Panc1 (cell line): ENCODE measurements at regions not wholly inside any gene's neighbourhood (a gene's known extent, or its start where the extent isn't known, plus 50 kb on each side); places are given as distances from the start of the nearest gene placed in this dataset.

ENCODE experiments used
- ATAC-seq: fragments of 200-7000 bp; cut with Tn5 transposase; 2 replicates; pipeline ENCODE4 v1.9.1; 2020; ENCODE audit warnings: mild to moderate bottlenecking, moderate library complexity
- BruUV-seq: library from RNA; stranded (reverse); fragments of 400-500 nt; replicated peaks from 2 replicates; lab custom pipeline; 2021; lab: Mats Ljungman, UMichigan
- CTCF ChIA-PET: fragments of 300-600 bp; sonication (Branson Sonifier 250); formaldehyde crosslinking; loops from one replicate; lab custom pipeline; 2022; ENCODE audit warnings: antibody characterized with exemption; lab: Charles Lee
- POLR2A ChIA-PET: fragments of 300-600 bp; sonication (Branson Sonifier 250); formaldehyde crosslinking; loops from one replicate; lab custom pipeline; 2022; ENCODE audit warnings: antibody characterized with exemption; lab: Charles Lee
- DNase-seq: peaks from one replicate; pipeline ENCODE4 v3.0.0-alpha.2; 2010; ENCODE audit warnings: low read depth, low spot score
- H3K27ac ChIP-seq: 2 replicates; pipeline ENCODE4 v1.5.1; 2011; ENCODE audit warnings: mild to moderate bottlenecking, low read length, inconsistent platforms
- H3K27me3 ChIP-seq: fragments of 200-500 bp; sonication (Bioruptor generic); 2 replicates; pipeline ENCODE4 v1.6.0; 2014; ENCODE audit warnings: low read length, inconsistent platforms; ENCODE audit not compliant: control insufficient read depth, insufficient read depth
- H3K36me3 ChIP-seq: fragments of 200-500 bp; sonication (Bioruptor generic); 2 replicates; pipeline ENCODE4 v1.5.1; 2014; ENCODE audit warnings: inconsistent platforms, mild to moderate bottlenecking, low read length, moderate library complexity; ENCODE audit not compliant: control insufficient read depth, insufficient read depth
- H3K4me1 ChIP-seq: 2 replicates; pipeline ENCODE4 v1.5.1; 2011; ENCODE audit warnings: inconsistent platforms, mild to moderate bottlenecking, low read length, moderate library complexity; ENCODE audit not compliant: control insufficient read depth, insufficient read depth
- H3K4me3 ChIP-seq, 2 experiments: 2 replicates each; pipeline ENCODE4 v1.5.1; 2011 to 2012; ENCODE audit warnings: low read depth in 2 of 2, low read length in 2 of 2, mild to moderate bottlenecking in 2 of 2, inconsistent platforms in 1 of 2, moderate library complexity in 1 of 2
- H3K9me3 ChIP-seq: fragments of 200-500 bp; sonication (Bioruptor generic); 2 replicates; pipeline ENCODE4 v1.5.1; 2014; ENCODE audit warnings: low read depth, mild to moderate bottlenecking, inconsistent platforms, low read length, moderate library complexity; ENCODE audit not compliant: control insufficient read depth, insufficient read depth
- CTCF ChIP-seq: fragments of 450-650 bp; IDR thresholded peaks from 2 replicates; pipeline ENCODE4 v1.5.1; 2017; ENCODE audit warnings: mild to moderate bottlenecking
- POLR2AphosphoS5 ChIP-seq: IDR thresholded peaks from 2 replicates; pipeline ENCODE4 v1.6.1; 2012; ENCODE audit warnings: mild to moderate bottlenecking, low read depth, low read length, moderate library complexity
- SIN3A ChIP-seq: IDR thresholded peaks from 2 replicates; pipeline ENCODE4 v1.6.1; 2012; ENCODE audit warnings: low read depth, mild to moderate bottlenecking, low read length, moderate library complexity, borderline replicate concordance; ENCODE audit not compliant: insufficient read depth
- TCF7L2 ChIP-seq: IDR thresholded peaks from 2 replicates; pipeline ENCODE4 v1.6.1; 2011; ENCODE audit warnings: mild to moderate bottlenecking, low read depth, low read length, inconsistent platforms
- in situ Hi-C: cut with HindIII; loops from 2 replicates; pipeline ENCODE4 v1.10.0; 2016; ENCODE audit warnings: low sequenced_read_pairs, low pct_unique_long_range_greater_than_20kb
- intact Hi-C: fragments of 100-400 bp; cut with micrococcal nuclease; formaldehyde crosslinking; loops from one replicate; pipeline ENCODE4 v1.10.0; 2022; ENCODE audit not compliant: unreplicated experiment
- TF ChIP-seq, protein P1 (sequence below), 2 experiments: IDR thresholded peaks; 2 replicates each; pipeline ENCODE4 v1.6.1; 2011 to 2012; ENCODE audit warnings: low read depth in 2 of 2, control low read depth in 1 of 2, low read length in 1 of 2, mild to moderate bottlenecking in 1 of 2, moderate library complexity in 1 of 2; ENCODE audit not compliant: insufficient read depth in 1 of 2

- ChIA-PET POLR2A (no interaction called here), CTCF (no interaction called here)
- Histone ChIP-seq H3K4me1 (no peaks in the 10 kb centered on the region), H3K9me3 (no peaks in the 10 kb centered on the region), H3K27ac (no peak overlapping the region), H3K27me3 (no peaks in the 10 kb centered on the region), H3K4me3 (no peak overlapping the region), H3K36me3 (no peaks in the 10 kb centered on the region)
- in situ Hi-C loops (no loop called here), intact Hi-C loops (no loop called here)
- TF ChIP-seq TCF7L2 (no peak), SIN3A (no peak), POLR2AphosphoS5 (no peak), CTCF (no peak)
- TF ChIP-seq, protein P1, sequence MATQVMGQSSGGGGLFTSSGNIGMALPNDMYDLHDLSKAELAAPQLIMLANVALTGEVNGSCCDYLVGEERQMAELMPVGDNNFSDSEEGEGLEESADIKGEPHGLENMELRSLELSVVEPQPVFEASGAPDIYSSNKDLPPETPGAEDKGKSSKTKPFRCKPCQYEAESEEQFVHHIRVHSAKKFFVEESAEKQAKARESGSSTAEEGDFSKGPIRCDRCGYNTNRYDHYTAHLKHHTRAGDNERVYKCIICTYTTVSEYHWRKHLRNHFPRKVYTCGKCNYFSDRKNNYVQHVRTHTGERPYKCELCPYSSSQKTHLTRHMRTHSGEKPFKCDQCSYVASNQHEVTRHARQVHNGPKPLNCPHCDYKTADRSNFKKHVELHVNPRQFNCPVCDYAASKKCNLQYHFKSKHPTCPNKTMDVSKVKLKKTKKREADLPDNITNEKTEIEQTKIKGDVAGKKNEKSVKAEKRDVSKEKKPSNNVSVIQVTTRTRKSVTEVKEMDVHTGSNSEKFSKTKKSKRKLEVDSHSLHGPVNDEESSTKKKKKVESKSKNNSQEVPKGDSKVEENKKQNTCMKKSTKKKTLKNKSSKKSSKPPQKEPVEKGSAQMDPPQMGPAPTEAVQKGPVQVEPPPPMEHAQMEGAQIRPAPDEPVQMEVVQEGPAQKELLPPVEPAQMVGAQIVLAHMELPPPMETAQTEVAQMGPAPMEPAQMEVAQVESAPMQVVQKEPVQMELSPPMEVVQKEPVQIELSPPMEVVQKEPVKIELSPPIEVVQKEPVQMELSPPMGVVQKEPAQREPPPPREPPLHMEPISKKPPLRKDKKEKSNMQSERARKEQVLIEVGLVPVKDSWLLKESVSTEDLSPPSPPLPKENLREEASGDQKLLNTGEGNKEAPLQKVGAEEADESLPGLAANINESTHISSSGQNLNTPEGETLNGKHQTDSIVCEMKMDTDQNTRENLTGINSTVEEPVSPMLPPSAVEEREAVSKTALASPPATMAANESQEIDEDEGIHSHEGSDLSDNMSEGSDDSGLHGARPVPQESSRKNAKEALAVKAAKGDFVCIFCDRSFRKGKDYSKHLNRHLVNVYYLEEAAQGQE (IDR thresholded peaks at IDR 0.05; ENCODE audit: insufficient read depth in 1 of 2, low read depth in 2 of 2, low read length in 1 of 2), result no peak
- no TSS peak for BruUV-seq
- no peak for ATAC-seq
- DNase-seq, result no peak
Measured at GRCh38 chr4:104549736-104550135, 55.0 kb upstream of the CXXC4 start.

GRCh38 chr4:104559502-104559901, 64.8 kb upstream of the CXXC4 start:
- CTCF ChIA-PET, result no interaction called here
- POLR2A ChIA-PET, result no interaction called here
- Histone ChIP-seq H3K27me3 (no peaks in the 10 kb centered on the region), H3K27ac (no peak overlapping the region), H3K36me3 (no peaks in the 10 kb centered on the region), H3K9me3 (no peaks in the 10 kb centered on the region), H3K4me1 (no peaks in the 10 kb centered on the region), H3K4me3 (no peak overlapping the region)
- TF ChIP-seq CTCF (no peak), SIN3A (no peak), POLR2AphosphoS5 (no peak), TCF7L2 (no peak)
- ATAC-seq, result no peak
- in situ Hi-C loops, result no loop called here
- no peak for DNase-seq
- BruUV-seq, result no TSS peak
- intact Hi-C loops, result no loop called here

- POLR2A ChIA-PET, result no interaction called here
- Histone ChIP-seq H3K9me3 (no peaks in the 10 kb centered on the region), H3K4me1 (no peaks in the 10 kb centered on the region), H3K27me3 (no peaks in the 10 kb centered on the region), H3K27ac (no peak overlapping the region), H3K36me3 (no peaks in the 10 kb centered on the region), H3K4me3 (no peak overlapping the region)
- intact Hi-C loops, result no loop called here
- no TSS peak for BruUV-seq
- in situ Hi-C loops, result no loop called here
- CTCF ChIA-PET, result no interaction called here
- no peak for DNase-seq
- no peak for ATAC-seq
- TF ChIP-seq SIN3A (no peak), TCF7L2 (no peak)
Measured at GRCh38 chr4:104571341-104571740, 76.6 kb upstream of the CXXC4 start.
